ENCODE measurements at regions not wholly inside any gene's neighbourhood (a gene's known extent, or its start where the extent isn't known, plus 50 kb on each side); places are given as distances from the start of the nearest gene placed in this dataset.
A peak's percentile ranks its signal among the peaks of the same experiment; 100 is the strongest.
"Not testable (repeated sequence)": the region's sequence is repeated elsewhere in the genome, so short reads cannot be mapped to it uniquely, and the experiment has no call there.

DNA sequence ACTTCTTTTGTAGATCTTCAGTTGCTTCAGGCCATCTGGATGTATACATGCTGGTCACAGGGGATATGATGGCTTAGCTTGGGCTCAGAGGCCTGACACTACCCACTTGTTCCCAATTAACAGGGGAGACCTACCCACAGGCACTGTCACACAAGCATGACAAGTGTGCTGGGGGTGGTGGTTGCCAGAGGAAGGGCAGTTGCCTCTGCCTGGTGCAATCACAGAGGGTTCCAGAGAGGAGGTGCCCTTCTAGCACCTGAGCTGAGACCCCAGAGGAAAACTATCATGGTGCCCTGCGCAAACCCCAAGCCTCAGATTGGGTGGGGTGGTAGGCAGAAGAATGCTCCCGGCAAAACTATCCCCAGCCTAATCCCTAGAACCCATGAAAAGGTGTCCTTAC, 65.6 kb upstream of the NANOS1 start:
- no peak for ATAC-seq
- DNase-seq (ENCODE audit: low spot score) = no peak

DNA sequence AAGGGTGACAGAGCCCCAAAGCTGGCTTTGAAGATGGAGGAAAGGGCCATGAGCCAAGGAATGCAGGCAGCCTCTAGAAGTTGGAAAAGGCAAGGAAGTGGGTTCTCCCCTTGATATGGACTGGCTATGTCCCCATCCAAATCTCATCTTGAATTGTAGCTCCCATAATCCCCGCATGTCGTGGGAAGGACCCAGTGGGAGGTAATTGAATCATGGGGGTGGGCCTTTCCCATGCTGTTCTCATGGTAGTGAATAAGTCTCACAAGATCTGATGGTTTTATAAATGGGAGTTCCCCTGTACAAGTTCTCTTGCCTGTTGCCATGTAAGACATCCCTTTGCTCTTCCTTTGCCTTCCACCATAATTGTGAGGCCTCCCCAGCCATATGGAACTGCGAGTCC, 65.0 kb upstream of the NANOS1 start:
- not testable (repeated sequence) for ATAC-seq; DNase-seq (ENCODE audit: low spot score)

DNA sequence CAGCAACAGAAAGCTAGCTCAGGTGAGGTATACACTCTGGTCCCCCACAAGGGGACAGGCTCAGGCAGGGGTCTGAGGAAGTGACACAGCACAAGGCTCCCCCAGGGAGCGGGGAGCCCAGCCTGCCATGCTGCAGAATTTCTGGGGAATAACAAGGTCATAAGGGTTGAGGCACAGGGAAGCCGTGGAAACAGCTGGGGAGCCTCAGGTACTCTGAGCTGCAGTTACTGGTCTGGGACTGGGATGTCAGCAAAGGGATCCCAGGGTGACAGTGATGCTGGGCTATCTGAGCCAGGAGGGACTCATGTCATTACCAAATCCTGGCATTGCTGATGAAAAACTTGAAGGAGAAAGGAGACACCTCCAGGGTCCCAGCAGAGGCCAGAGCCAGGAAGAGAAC, 64.4 kb upstream of the NANOS1 start:
- ATAC-seq (no peak), DNase-seq (ENCODE audit: low spot score) (no peak)

DNA sequence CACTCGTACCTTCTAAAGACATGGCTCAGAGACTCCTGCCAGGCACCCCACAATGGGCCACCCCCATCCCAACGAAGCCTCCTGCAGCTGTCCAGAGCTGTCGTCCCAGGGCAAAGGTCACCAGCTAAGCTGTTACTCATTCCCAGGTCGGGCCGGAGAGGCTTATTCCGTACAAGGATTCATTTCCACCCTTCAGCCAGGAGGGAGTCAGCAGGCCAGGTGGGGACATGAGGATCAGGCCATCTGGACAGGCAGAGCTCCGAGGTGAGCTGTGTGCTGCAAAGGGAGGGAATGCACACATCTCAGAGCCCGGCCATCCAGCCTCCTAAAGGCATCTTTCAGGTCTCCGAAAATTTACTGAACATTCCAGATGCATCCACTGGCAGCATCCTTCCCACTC, 63.9 kb upstream of the NANOS1 start:
- no peak for ATAC-seq
- DNase-seq (ENCODE audit: low spot score) = no peak

DNA sequence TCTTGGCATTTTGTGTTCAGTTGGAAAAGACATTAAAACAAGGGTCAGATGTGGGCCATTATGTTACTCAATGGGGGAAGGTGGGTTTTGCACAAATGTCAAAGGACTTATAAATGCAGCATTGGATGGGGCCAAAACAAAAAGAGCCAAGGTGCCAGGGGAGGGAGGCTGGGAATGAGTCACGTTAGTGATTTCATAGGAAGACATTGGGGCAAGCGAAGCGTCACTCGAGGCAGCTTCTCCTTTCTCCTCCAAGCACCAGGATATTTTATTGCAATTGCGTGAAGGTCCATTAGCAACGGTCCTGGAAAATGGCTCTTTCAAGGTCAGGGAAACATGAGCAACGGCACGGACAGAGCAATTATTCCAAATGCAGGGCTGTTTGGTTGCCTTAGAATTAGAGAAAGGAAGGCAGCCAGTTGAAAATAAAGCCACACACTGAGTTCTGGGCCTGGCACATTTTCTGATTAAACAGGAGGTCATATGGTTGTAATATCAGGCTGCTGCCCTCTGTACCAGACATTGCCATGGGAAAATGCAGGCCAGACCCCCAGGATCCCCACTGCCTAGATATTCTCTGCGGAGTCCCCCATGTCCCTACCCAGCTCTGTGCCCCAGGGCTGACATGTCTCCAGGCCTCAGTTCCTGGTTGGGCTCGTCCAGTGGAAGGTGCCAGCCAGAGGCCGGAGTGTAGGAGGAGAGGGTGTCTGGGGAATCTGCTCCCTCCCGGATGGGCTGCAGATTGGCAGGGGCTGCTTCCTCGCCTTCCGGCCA, 63.3 kb upstream of the NANOS1 start:
- no peak for ATAC-seq
- DNase-seq (ENCODE audit: low spot score) = no peak

DNA sequence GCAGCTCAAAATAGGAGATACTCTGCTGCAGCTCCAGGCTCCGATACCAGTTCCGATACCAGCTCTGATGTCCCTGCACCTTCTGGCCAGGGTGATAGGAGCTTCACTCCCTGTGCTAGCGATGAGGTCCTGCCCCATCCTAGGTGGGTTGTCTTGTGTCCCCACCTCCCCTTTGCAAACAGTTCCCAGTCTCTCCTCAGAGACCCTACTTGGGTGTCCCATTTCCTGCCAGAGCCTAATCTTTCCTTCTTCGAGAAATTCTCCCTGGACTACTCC, 62.7 kb upstream of the NANOS1 start:
- ATAC-seq = no peak
- no peak for DNase-seq (ENCODE audit: low spot score)

DNA sequence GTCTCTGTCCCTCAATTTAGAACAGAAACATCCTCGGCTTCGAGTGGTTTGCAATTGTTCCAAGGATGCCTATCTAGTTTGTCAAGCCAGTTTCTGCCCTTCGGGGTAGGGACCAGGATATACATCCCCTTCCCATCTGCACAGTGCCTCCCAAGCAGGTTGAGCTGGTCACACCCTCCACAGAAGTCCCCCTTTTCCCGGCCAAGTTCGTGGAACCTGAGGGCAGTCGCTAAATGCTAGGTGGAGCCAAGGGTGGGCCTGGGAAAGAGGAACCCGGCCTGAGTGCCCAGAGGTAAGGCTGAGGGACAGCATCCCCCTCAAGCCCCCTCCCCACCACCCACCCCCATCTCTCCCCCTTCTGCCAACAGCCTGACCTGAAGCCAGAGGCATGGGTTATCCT, 62.4 kb upstream of the NANOS1 start:
- DNase-seq (ENCODE audit: low spot score) (no peak), ATAC-seq (no peak)

DNA sequence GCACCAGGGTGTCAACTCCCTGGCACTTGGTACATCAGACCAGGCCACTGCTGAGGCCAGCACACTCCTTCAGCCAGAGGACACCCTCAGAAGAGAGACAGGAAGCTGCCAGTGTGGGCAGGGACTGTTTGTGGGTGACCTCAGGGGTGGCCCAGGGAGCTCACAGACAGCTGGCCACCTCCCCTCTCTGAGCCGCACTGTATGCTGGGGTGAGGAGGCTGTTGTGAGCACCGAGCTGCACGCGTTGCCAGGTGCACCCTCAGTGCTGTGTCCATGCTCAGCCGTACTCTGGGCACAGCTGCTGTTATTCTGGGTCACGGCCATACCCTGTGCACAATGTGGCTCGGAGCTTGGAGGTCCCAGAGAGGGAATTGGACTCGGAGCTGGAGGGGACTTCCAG, 61.5 kb upstream of the NANOS1 start:
- no peak for ATAC-seq
- DNase-seq (ENCODE audit: low spot score) = no peak

DNA sequence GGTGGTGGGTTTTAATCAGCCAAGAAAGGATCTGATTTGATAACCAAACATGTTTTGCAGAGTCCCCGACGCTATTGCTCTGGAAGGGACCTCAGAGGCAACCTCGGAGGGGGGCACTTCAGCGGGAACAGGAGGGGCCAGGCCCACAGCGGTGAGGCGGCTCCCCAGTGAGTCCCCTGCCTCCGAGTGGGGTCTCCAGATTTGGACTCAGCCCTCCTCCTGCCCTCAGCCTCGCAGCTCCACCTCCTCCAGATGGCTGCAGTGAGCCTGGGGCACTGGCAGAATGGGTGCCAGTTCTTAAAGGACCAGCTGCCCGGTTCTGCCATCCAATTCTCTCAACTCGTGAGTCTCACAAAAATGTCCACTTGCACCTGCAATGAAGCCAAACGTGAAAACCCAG, 61.0 kb upstream of the NANOS1 start:
- DNase-seq (ENCODE audit: low spot score) (no peak), ATAC-seq (no peak)

DNA sequence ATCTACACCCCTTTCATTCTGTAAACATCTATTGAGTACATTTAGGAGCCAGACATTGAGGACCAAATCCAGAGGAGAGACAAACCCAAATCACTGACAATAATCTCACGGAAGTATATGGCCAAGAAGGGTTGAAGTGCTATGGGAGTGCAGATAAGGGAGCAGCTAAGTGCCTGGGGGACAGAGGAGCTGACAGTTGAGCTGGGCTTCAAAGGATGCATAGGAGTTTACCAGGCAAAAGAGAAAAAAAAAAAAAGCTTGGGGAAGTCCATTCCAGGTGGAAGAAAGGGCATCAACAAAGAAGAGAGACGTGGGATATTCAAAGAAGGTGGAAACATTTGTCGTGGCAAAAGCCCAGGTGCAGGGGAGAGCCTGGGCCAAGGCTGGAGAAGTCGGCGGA, 60.5 kb upstream of the NANOS1 start:
- DNase-seq (ENCODE audit: low spot score) (no peak), ATAC-seq (no peak)

DNA sequence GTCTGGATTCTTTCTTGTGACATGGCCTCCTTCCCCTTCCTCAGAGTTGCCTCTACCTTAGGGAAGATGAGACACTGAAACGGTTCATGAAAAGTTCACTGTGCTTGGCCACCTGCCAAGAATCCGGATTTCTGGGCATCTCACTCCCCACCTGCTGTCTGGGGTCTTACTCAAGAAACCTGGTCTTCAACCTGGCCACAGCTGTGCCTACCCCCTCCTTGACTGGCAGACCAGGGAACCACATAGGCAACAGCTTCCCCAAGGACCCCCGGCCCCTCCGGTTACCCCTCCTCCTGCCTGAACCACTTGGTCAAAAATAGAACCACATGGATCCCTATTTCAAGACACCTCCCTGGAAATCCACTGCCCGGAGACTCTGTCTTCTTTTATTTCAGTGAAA, 58.7 kb upstream of the NANOS1 start:
- DNase-seq (ENCODE audit: low spot score) (no peak), ATAC-seq (no peak)

DNA sequence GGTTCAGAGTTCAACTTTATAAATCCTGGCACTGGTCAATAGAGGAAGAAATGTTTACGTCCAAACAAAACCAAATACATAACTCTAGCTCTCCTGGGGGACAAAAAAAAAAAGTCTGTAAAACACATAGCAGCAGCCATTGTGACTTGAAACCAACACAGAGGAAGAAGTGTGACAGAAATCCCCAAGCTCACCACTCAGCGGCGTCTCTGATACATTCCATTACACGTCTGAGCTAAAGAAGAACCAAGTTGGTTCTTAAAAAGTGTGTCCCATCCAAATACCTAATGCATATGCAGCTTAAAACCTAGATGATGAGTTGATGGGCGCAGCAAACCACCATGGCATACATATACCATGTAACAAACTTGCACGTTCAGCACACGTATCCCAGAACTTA, 58.3 kb upstream of the NANOS1 start:
- ATAC-seq (no peak), DNase-seq (ENCODE audit: low spot score) (no peak)

DNA sequence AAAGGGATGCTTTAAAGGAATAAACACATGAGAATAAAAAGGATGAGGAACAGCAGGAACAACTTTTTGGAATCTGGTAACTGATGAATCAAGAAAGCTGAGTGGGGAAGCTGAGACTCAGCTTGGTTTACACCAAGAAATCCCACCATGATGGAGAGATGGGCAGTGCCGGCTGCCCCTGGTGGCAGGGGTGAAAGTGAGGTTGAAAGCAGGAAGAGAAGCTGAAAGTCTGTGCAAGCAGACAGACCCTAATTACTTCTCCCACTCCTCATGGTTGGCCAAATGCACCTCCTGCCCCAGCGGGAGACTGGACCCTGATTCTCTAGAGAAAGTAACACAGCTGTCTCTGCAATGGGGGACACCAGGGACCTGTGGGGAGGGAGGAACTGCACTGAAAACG, 57.6 kb upstream of the NANOS1 start:
- ATAC-seq (no peak), DNase-seq (ENCODE audit: low spot score) (peak; percentile 21)

DNA sequence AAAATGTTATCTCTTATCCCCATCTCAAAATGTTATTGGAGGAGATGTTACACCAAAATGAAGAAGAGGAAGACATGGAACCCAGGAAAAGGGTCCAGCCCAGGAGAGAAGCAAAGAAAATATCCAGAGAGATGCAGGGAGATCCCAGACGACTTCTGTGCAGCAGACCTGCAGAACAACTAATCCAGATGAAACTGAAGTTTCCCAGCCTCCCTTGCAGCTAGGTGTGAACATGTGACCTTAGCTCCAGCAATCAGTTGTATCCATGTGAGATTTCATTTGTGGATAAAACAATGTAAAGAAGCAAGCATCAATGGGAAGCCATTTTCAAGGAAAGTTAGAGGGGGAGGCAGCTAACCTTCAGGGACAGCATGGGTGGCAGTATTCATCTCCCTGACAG, 55.8 kb upstream of the NANOS1 start:
- DNase-seq (ENCODE audit: low spot score) (no peak), ATAC-seq (no peak)

DNA sequence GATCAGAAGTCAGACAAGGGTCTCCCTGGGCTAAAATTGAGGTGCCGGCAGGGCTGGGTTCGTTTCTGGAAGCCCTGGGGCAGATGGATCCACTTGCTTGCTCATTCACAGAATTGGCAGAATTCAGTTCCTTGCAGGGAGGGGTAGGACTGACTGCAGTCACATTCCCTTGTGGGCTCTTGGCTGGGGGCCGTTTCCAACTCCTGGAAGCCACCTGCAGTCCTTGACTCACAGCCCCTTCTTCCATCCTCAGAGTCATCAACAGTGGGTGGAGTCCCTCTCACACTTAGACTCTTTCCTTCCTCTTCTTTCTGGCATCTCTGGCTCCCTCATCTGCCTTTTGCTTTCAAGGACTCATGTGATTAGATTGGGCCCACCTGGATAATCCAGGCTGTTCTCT, 54.6 kb upstream of the NANOS1 start:
- no peak for DNase-seq (ENCODE audit: low spot score)
- no peak for ATAC-seq

DNA sequence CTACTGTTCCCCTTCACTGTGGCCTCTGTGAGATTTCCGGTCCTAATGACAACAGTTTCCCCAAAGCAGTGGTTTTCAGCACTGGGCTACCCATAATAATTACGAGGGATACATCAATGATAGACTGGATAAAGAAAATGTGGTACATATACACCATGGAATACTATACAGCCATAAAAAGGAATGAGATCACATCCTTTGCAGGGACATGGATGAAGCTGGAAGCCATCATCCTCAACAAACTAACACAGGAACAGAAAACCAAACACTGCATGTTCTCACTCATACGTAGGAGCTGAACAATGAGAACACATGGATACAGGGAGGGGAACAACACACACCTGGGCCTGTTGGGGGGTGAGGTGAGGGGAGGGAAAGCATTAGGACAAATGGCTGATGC, 53.3 kb upstream of the NANOS1 start:
- ATAC-seq; DNase-seq (ENCODE audit: low spot score): not testable (repeated sequence)

DNA sequence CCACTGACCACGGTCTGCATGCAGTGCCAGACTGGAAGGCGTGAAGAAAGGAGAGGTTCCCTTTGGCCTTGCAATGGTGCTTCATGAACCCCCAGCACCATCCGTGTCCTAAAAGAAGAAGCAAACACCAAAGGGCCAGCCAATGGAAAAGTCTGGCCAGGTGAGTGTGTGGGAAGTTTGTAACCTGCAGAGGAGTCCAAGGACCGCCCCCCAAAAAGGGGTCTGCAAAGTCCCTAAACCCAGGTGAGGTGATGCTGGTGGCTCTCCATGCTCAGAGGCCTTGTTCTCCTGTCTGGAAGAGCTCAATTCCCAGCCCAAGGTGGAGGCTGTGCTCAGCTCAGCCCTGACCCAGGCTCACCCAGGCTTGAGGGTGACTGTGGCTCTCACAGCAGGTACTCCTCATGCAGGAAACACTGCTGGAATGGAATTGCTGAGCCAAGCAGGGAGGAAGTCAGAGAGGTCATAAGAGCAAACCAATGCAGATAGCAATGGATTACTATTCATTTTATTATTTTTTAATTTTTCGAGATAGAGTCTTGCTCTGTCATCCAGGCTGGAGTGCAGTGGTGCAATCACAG, 52.4 kb upstream of the NANOS1 start:
- DNase-seq (ENCODE audit: low spot score) (peak; percentile 36), ATAC-seq (no peak)

DNA sequence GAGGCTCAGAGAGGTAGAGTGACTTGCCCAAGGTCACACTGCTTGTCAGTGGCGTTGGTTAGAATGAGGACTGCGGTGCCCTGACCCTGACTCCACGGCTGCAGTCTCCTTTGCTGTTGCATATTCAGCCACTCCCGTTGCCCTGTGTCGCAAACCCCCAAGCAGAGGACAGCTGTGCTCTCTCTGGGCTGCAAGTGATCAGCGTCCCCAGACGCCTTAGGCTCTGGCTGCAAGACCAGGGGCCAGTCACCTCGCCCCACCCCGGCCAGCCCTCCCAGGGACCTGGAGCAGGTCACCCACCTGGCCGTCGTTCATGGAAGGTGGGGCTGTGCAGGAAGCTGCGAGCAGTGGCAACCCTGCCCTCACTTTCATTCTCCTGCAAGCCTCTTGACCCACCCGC, 51.7 kb upstream of the NANOS1 start:
- ATAC-seq (no peak), DNase-seq (ENCODE audit: low spot score) (no peak)

DNA sequence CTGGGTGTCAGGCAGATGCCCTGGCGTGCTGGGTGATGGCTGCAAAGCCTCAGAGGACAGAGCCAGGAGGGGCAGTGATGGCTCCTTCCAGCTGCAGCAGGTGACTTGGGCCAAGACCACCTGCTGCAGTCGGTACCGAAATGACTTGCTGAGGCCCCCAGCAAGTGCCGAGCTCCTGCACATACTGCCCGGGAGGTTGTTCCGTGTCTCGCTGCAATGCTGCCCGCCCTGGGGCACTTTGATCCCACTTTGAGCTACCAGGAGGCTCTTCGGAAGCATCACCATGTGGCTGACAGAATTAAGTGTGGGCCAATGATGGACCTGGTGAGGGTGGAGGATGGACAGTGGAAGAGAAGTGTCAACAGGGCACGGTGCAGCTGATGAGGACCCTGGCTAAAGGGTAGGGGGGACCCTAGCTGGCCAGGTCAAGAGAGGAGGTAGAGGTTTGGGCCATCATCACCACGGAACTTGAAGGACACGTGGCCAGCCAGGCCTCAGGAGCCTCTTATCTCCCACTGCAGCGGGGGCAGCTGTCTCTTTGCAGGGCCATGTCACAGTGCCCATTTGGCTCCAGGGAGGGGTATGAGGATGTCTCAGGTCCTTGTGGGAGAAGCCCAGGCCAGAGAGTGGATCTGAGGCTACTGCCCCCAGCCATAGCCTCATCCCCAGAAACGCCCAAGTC, 51.1 kb upstream of the NANOS1 start:
- no peak for ATAC-seq
- DNase-seq (ENCODE audit: low spot score) = no peak

DNA sequence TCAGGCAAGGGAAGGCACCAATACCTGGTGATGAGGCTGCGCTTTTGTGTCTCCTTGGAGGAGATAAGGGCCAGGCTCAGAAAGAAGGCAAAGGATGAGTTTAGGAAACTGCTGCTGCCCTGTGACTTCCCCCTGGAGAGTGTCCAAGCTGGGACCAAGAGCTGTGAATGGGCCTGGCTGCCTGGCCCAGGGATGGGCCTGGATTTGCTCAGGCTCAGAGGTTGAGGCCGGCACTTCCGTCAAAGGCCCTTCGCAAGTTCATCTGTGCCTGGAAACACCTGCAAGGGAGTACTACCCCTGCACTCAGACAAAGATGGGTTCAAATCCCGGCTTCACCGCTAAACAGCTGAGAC, 50.5 kb upstream of the NANOS1 start:
- ATAC-seq = no peak
- DNase-seq (ENCODE audit: low spot score) = no peak

DNA sequence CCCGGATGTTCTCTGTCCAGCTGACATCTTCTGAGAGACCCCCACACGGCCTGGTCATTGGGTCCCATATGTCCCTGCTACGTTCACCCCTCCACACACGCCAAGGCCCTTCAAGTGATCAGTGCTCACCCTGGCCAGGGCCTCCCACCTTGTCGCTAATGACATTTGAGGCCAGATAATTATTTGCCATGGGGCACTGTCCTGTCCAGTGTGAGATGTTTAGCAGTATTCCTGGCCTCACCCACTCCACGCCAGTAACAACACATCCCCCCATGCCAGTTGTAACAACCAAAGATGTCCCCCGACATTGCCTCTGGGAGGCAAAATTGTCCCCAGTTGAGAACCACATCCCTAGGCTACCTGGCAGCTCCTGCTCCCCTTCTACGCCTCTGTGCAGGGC, 49.9 kb upstream of the NANOS1 start:
- DNase-seq (ENCODE audit: low spot score) = no peak
- ATAC-seq = no peak

Data from left lobe of liver (tissue), 2 donors.